Muscle layer of colon (tissue), 2 donors: ENCODE measurements at regions not wholly inside any gene's neighbourhood (a gene's known extent, or its start where the extent isn't known, plus 50 kb on each side); places are given as distances from the start of the nearest gene placed in this dataset.

Experiments used
- H3K27ac ChIP-seq: one replicate; pipeline ENCODE4 v1.7.0; 2013; ENCODE audit warnings: low read depth, mild to moderate bottlenecking, low read length, moderate library complexity
- H3K27me3 ChIP-seq, 2 donors: one replicate each; pipeline ENCODE4 v1.7.0; 2013; ENCODE audit warnings: low read length in 2 of 2, mild to moderate bottlenecking in 2 of 2; ENCODE audit not compliant: insufficient read depth in 2 of 2, control insufficient read depth in 1 of 2
- H3K36me3 ChIP-seq: one replicate; pipeline ENCODE4 v1.7.0; 2013; ENCODE audit warnings: mild to moderate bottlenecking, low read length; ENCODE audit not compliant: insufficient read depth
- H3K4me1 ChIP-seq: one replicate; pipeline ENCODE4 v1.7.0; 2013; ENCODE audit warnings: mild to moderate bottlenecking, low read length; ENCODE audit not compliant: insufficient read depth
- H3K4me3 ChIP-seq, 2 donors: one replicate each; pipeline ENCODE4 v1.7.0; 2013; ENCODE audit warnings: low read length in 2 of 2, low read depth in 1 of 2, mild to moderate bottlenecking in 1 of 2, moderate library complexity in 1 of 2
- H3K9ac ChIP-seq: one replicate; pipeline ENCODE4 v1.7.0; 2013; ENCODE audit warnings: low read length
- H3K9me3 ChIP-seq: one replicate; pipeline ENCODE4 v1.7.0; 2013; ENCODE audit warnings: mild to moderate bottlenecking, low read length
- donor health status: abdominal sarcoma.
- donor health status: Adenocarcinoma of cecum.

GRCh38 chr6:14463110-14463509 is 345.5 kb downstream of the CD83 start:
- Histone ChIP-seq H3K27me3 (no peaks in the 10 kb centered on the region), H3K4me3 (no peak overlapping the region), H3K9ac (no peak overlapping the region), H3K9me3 (no peaks in the 10 kb centered on the region), H3K4me1 (peaks cover 12% of the 10 kb centered on the region), H3K36me3 (no peaks in the 10 kb centered on the region), H3K27ac (no peak overlapping the region)

DNA sequence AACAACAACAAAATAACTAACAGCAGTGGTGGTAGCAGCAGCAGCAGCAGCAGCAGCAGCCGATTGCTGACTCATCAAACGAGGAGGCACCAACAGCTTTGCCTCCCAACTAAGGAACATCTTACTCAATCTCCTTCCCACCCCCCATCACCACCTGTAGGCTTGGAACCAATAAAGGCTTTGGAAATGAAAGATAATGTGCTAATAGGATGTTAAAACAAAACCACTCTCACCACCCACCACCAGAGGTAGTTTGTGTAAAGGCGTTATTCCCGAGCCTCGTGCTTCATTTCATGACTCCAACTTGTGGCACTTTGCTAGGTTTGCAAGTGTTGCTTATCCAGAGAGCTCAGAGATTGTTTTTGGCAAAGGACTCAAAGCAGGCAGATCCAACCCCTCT is 346.5 kb downstream of the CD83 start:
- H3K9me3 ChIP-seq: no peaks in the 10 kb centered on the region
- H3K9ac ChIP-seq: no peak overlapping the region
- peaks cover 5% of the 10 kb centered on the region for H3K4me1 ChIP-seq
- no peak overlapping the region for H3K4me3 ChIP-seq
- no peak overlapping the region for H3K27ac ChIP-seq
- no peaks in the 10 kb centered on the region for H3K27me3 ChIP-seq
- H3K36me3 ChIP-seq: no peaks in the 10 kb centered on the region

GRCh38 chr6:14464716-14465115 is 347.1 kb downstream of the CD83 start:
- H3K27ac ChIP-seq: no peak overlapping the region
- H3K36me3 ChIP-seq: no peaks in the 10 kb centered on the region
- no peak overlapping the region for H3K4me3 ChIP-seq
- no peaks in the 10 kb centered on the region for H3K27me3 ChIP-seq
- no peaks in the 10 kb centered on the region for H3K9me3 ChIP-seq
- H3K9ac ChIP-seq: no peak overlapping the region
- no peaks in the 10 kb centered on the region for H3K4me1 ChIP-seq

- no peak overlapping the region for H3K9ac ChIP-seq
- H3K36me3 ChIP-seq: no peaks in the 10 kb centered on the region
- no peak overlapping the region for H3K4me3 ChIP-seq
- no peaks in the 10 kb centered on the region for H3K27me3 ChIP-seq
- peaks cover 5% of the 10 kb centered on the region for H3K4me1 ChIP-seq
- H3K27ac ChIP-seq: no peak overlapping the region
- H3K9me3 ChIP-seq: no peaks in the 10 kb centered on the region
Observed at GRCh38 chr6:14466278-14466677, 348.7 kb downstream of the CD83 start.

DNA sequence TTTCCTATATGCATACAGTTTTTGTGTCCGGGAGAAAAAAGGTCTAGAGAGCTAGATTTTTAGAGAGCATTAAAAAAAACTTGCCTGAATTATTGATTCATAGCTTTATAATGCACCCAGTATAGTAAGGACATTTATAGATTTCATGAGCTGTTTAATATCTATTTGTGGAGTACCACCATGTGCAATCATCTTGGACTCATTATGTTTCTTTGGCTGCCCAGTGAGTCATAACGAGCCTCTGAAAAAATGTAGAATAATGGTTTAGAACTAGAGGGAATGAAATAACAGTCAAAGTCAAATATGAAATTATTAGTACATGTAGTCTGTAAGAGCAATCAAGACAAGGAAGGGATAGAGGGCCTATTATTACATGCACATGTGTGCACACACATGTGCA is 350.0 kb downstream of the CD83 start:
- Histone ChIP-seq H3K4me3 (no peak overlapping the region), H3K27me3 (no peaks in the 10 kb centered on the region), H3K4me1 (peaks cover 5% of the 10 kb centered on the region)

GRCh38 chr6:14468647-14469321 is 351.2 kb downstream of the CD83 start:
- no peak overlapping the region for H3K4me3 ChIP-seq

More for the DNA sequence above, 350.0 kb downstream of the CD83 start:
- Histone ChIP-seq H3K9ac (no peak overlapping the region), H3K36me3 (no peaks in the 10 kb centered on the region), H3K27ac (no peak overlapping the region), H3K9me3 (no peaks in the 10 kb centered on the region)

GRCh38 chr6:14470101-14470500 is 352.5 kb downstream of the CD83 start:
- no peak overlapping the region for H3K9ac ChIP-seq
- peaks cover 5% of the 10 kb centered on the region for H3K4me1 ChIP-seq
- no peak overlapping the region for H3K27ac ChIP-seq
- no peaks in the 10 kb centered on the region for H3K27me3 ChIP-seq
- no peaks in the 10 kb centered on the region for H3K36me3 ChIP-seq
- no peaks in the 10 kb centered on the region for H3K9me3 ChIP-seq
- H3K4me3 ChIP-seq: no peak overlapping the region

More at GRCh38 chr6:14468647-14469321, 351.2 kb downstream of the CD83 start:
- Histone ChIP-seq H3K27me3 (no peaks in the 10 kb centered on the region), H3K9me3 (no peaks in the 10 kb centered on the region), H3K36me3 (no peaks in the 10 kb centered on the region), H3K9ac (no peak overlapping the region), H3K4me1 (peaks cover 5% of the 10 kb centered on the region), H3K27ac (no peak overlapping the region)

- H3K27ac ChIP-seq: no peak overlapping the region
- no peaks in the 10 kb centered on the region for H3K9me3 ChIP-seq
- H3K4me1 ChIP-seq: peaks cover 5% of the 10 kb centered on the region
- H3K36me3 ChIP-seq: no peaks in the 10 kb centered on the region
- no peak overlapping the region for H3K4me3 ChIP-seq
- no peaks in the 10 kb centered on the region for H3K27me3 ChIP-seq
- H3K9ac ChIP-seq: no peak overlapping the region
Observed at GRCh38 chr6:14470671-14471070, 353.1 kb downstream of the CD83 start.

DNA sequence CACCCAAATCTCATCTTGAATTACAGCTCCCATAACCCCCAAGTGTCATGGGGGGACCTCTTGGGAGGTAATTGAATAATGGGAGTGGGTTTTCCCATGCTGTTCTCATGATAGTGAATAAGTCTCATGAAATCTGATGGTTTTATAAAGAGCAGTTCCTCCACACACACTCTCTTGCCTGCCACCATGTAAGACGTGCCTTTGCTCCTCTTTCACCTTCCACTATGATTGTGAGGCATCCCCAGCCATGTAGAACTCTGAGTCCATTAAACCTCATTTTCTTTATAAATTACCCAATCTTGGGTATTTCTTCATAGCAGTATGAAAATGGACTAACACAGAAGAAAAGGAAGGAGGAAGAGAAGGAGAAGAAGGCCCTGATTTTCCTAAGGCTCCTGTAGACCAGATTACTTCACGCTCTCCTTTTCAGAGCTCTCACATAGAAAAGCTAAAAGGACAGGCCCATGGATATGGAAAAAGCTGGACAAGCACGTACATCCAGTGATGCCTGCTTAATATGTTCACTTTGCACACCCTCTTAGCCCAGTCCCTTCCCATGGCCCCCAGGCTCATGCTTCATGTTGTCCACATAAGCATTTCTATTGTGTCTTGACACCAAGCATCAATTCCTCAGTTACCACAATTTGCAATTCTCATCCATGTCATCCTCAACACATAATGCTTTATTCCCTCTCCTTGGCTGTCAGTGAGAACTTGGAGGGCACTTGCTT is 354.8 kb downstream of the CD83 start:
- Histone ChIP-seq H3K4me3 (no peak overlapping the region), H3K9ac (no peak overlapping the region), H3K27ac (no peak overlapping the region), H3K27me3 (no peaks in the 10 kb centered on the region), H3K9me3 (no peaks in the 10 kb centered on the region), H3K4me1 (peaks cover 19% of the 10 kb centered on the region), H3K36me3 (no peaks in the 10 kb centered on the region)

DNA sequence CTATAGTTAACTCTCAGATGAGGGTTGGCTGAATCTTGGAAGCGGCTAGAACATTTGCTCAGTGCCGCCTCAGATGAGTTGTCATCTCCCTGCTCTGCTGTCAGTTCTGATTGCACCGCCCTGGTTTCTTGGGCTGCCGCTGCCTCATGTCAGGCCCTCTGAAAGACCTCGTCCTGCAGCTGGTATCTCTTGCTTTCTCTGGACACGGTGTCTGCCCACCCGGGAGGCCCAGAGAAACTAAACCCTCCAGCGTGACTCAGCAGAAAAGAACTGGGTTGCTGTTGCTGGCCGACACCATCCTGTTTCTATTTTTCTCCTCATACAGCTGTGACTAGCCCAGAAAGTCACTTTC is 355.4 kb downstream of the CD83 start:
- H3K27me3 ChIP-seq: no peaks in the 10 kb centered on the region
- no peaks in the 10 kb centered on the region for H3K9me3 ChIP-seq
- no peak overlapping the region for H3K4me3 ChIP-seq
- no peak overlapping the region for H3K27ac ChIP-seq
- H3K9ac ChIP-seq: no peak overlapping the region
- no peaks in the 10 kb centered on the region for H3K36me3 ChIP-seq
- peaks cover 25% of the 10 kb centered on the region for H3K4me1 ChIP-seq

GRCh38 chr6:14474816-14475215 is 357.2 kb downstream of the CD83 start:
- no peak overlapping the region for H3K4me3 ChIP-seq
- H3K27ac ChIP-seq: no peak overlapping the region
- no peaks in the 10 kb centered on the region for H3K9me3 ChIP-seq
- H3K4me1 ChIP-seq: peaks cover 31% of the 10 kb centered on the region
- no peaks in the 10 kb centered on the region for H3K36me3 ChIP-seq
- H3K27me3 ChIP-seq: no peaks in the 10 kb centered on the region
- no peak overlapping the region for H3K9ac ChIP-seq

GRCh38 chr6:14475306-14475705 is 357.7 kb downstream of the CD83 start:
- H3K27ac ChIP-seq: no peak overlapping the region
- peaks cover 30% of the 10 kb centered on the region for H3K4me1 ChIP-seq
- H3K36me3 ChIP-seq: no peaks in the 10 kb centered on the region
- H3K4me3 ChIP-seq: no peak overlapping the region
- H3K9me3 ChIP-seq: no peaks in the 10 kb centered on the region
- H3K27me3 ChIP-seq: no peaks in the 10 kb centered on the region
- no peak overlapping the region for H3K9ac ChIP-seq
